Common myeloid progenitor, CD34-positive (primary cell): ENCODE measurements at regions not wholly inside any gene's neighbourhood (a gene's known extent, or its start where the extent isn't known, plus 50 kb on each side); places are given as distances from the start of the nearest gene placed in this dataset.
A peak's percentile ranks its signal among the peaks of the same experiment; 100 is the strongest.

Experiments
- CTCF ChIA-PET: fragments of 350-600 bp; sonication (Branson Sonifier 250); formaldehyde crosslinking; loops from one replicate; lab custom pipeline; 2021; ENCODE audit warnings: antibody characterized with exemption; lab: Charles Lee
- POLR2A ChIA-PET: fragments of 350-600 bp; sonication (Branson Sonifier 250); formaldehyde crosslinking; loops from one replicate; lab custom pipeline; 2021; ENCODE audit warnings: antibody characterized with exemption; lab: Charles Lee
- DNase-seq, 3 donors: peaks; one replicate each; pipeline versions ENCODE4 v3.0.0 to v3.0.0-alpha.2; 2013
- H3K27ac ChIP-seq, 2 experiments: 1 replicate in 1 of 2; 2 replicates in 1 of 2; pipeline ENCODE4 v1.7.0; 2013; ENCODE audit warnings: inconsistent platforms in 2 of 2, low read length in 2 of 2, mild to moderate bottlenecking in 2 of 2, low read depth in 1 of 2, moderate library complexity in 1 of 2; ENCODE audit not compliant: severe bottlenecking in 2 of 2, insufficient read depth in 1 of 2, poor library complexity in 1 of 2
- H3K27me3 ChIP-seq, 5 experiments: replicated peaks in 2 of 5; 1 replicate in 3 of 5; 2 replicates in 2 of 5; pipeline versions ENCODE4 v1.6.1 to v1.7.0; 2013; ENCODE audit warnings: low read length in 4 of 5, mild to moderate bottlenecking in 2 of 5, moderate library complexity in 2 of 5, inconsistent platforms in 1 of 5; ENCODE audit not compliant: insufficient read depth in 5 of 5, control insufficient read depth in 4 of 5
- H3K36me3 ChIP-seq, 4 experiments: 1 replicate in 2 of 4; 2 replicates in 2 of 4; pipeline versions ENCODE4 v1.6.1 to v1.7.0; 2013; ENCODE audit warnings: low read length in 3 of 4, control low read depth in 1 of 4, mild to moderate bottlenecking in 1 of 4; ENCODE audit not compliant: control insufficient read depth in 4 of 4, insufficient read depth in 4 of 4
- H3K4me1 ChIP-seq, 4 experiments: 1 replicate in 3 of 4; 2 replicates in 1 of 4; pipeline versions ENCODE4 v1.6.1 to v1.7.1; 2013; ENCODE audit warnings: low read length in 3 of 4, mild to moderate bottlenecking in 3 of 4, control low read depth in 1 of 4, inconsistent platforms in 1 of 4, moderate library complexity in 1 of 4; ENCODE audit not compliant: control insufficient read depth in 4 of 4, insufficient read depth in 4 of 4; ENCODE audit errors: control extremely low read depth in 1 of 4
- H3K4me3 ChIP-seq, 7 experiments: 1 replicate in 4 of 7; 2 replicates in 3 of 7; pipeline versions ENCODE4 v1.5.1 to v1.7.0; 2013; ENCODE audit warnings: mild to moderate bottlenecking in 7 of 7, low read length in 6 of 7, moderate library complexity in 6 of 7, inconsistent platforms in 2 of 7, low read depth in 2 of 7, control low read depth in 1 of 7; ENCODE audit not compliant: insufficient read depth in 4 of 7, control insufficient read depth in 1 of 7; ENCODE audit errors: extremely low read depth in 1 of 7
- H3K9me3 ChIP-seq, 5 experiments: 1 replicate in 4 of 5; 2 replicates in 1 of 5; pipeline versions ENCODE4 v1.6.1 to v1.7.1; 2013; ENCODE audit warnings: low read length in 4 of 5, mild to moderate bottlenecking in 2 of 5, inconsistent platforms in 1 of 5, low read depth in 1 of 5, moderate library complexity in 1 of 5; ENCODE audit not compliant: control insufficient read depth in 4 of 5, insufficient read depth in 2 of 5; ENCODE audit errors: control extremely low read depth in 1 of 5
- WGBS: methylation state at CpG from one replicate; pipeline ENCODE4 v1.1.5; 2013; ENCODE audit not compliant: insufficient coverage; 5-methylcytosine and 5-hydroxymethylcytosine counted together

DNA sequence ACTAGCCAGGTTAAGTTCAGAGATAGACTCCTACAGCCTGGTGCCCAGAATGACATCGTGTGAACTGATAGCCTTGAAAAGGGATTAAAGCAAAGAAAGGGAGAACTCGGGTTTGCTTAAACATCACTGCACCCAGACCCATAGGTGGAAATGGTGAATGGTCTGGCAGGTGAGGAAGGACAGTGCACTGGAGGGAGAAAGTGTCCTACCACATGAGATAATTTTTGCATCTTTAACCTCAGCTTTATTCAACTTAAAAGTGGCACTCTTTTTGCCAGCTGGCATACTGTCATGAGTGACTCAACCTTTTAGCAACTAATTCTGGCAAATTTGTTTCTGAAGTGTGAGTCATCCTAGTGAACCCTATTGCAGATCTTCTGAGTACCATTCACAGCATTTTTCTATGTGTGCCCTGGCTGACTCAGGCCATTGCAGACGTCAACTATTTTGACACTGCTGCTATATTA, 53.0 kb upstream of the DAPP1 start:
- DNase-seq = peak in 2 of 3 donors; percentile 3 to 7
- no peak overlapping the region for H3K4me3 ChIP-seq
- H3K27me3 ChIP-seq = peaks cover 0 to 1% (median 0%) of the 10 kb centered on the region in 5 experiments
- no peaks in the 10 kb centered on the region for H3K36me3 ChIP-seq
- no peaks in the 10 kb centered on the region for H3K4me1 ChIP-seq
- peaks cover 0 to 3% (median 0%) of the 10 kb centered on the region in 5 experiments for H3K9me3 ChIP-seq
- 100% methylated on average over 3 of the region's 3 CpGs for WGBS
- ChIA-PET CTCF (interaction anchor here (1.0 kb wide), 1 partner anchor 9 kb away, joined by 3 read pairs; no protein-coding TSS in a partner anchor), POLR2A (interaction anchor here (0.6 kb wide), 1 partner anchor 286 kb away, joined by 4 read pairs; no protein-coding TSS in a partner anchor)
- no peak overlapping the region for H3K27ac ChIP-seq

DNA sequence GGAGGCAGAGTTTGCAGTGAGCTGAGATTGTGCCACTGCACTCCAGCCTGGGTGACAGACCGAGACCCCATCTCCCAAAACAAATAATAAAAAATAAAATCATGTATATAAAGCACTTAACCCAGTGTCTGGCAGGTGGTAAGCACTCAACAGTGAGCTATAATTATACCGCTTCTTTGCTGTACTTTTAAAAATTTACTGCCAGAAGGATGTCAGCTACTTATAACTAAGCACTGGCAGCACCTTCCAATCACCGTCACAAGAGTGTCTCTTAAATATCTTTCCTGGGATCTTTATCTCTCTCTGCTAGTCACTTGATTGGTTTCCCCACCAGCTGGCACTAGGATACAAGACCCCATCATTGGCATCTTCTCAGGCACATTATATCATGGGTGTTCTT, 53.9 kb upstream of the DAPP1 start:
- 100% methylated on average over 1 of the region's 3 CpGs for WGBS
- H3K27me3 ChIP-seq = peaks cover 0 to 1% (median 0%) of the 10 kb centered on the region in 5 experiments
- CTCF ChIA-PET = interaction anchor here (1.0 kb wide), 1 partner anchor 10 kb away, joined by 3 read pairs; no protein-coding TSS in a partner anchor
- DNase-seq = no peak
- H3K27ac ChIP-seq = no peak overlapping the region
- peaks cover 0 to 3% (median 0%) of the 10 kb centered on the region in 5 experiments for H3K9me3 ChIP-seq
- no peaks in the 10 kb centered on the region for H3K4me1 ChIP-seq
- POLR2A ChIA-PET = no interaction called here
- no peaks in the 10 kb centered on the region for H3K36me3 ChIP-seq
- no peak overlapping the region for H3K4me3 ChIP-seq

DNA sequence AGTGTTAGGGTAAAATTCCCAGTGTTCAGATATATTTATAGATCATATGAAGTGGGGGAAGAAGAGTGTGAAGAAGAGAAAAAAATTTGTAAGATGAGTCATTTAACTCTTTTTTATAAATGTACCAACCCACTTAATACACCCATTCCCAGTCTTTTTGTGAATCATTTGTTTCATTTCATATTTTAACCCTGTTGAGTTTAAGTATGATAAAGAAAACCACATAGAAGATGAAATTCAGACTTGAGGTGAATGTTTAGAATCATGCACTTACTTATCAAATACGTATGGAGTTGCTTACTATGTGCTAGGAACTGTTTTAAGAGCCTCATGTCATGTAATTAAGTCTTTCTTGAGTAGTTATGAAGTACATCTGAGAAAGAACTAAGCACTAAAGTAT, 56.6 kb upstream of the DAPP1 start:
- H3K36me3 ChIP-seq = no peaks in the 10 kb centered on the region
- POLR2A ChIA-PET = no interaction called here
- no peak overlapping the region for H3K4me3 ChIP-seq
- peaks cover 0 to 1% (median 0%) of the 10 kb centered on the region in 5 experiments for H3K9me3 ChIP-seq
- WGBS = 100% methylated on average over 1 of the region's 1 CpG
- peaks cover 0 to 1% (median 0%) of the 10 kb centered on the region in 5 experiments for H3K27me3 ChIP-seq
- no peaks in the 10 kb centered on the region for H3K4me1 ChIP-seq
- CTCF ChIA-PET = no interaction called here
- no peak overlapping the region for H3K27ac ChIP-seq
- DNase-seq = no peak

DNA sequence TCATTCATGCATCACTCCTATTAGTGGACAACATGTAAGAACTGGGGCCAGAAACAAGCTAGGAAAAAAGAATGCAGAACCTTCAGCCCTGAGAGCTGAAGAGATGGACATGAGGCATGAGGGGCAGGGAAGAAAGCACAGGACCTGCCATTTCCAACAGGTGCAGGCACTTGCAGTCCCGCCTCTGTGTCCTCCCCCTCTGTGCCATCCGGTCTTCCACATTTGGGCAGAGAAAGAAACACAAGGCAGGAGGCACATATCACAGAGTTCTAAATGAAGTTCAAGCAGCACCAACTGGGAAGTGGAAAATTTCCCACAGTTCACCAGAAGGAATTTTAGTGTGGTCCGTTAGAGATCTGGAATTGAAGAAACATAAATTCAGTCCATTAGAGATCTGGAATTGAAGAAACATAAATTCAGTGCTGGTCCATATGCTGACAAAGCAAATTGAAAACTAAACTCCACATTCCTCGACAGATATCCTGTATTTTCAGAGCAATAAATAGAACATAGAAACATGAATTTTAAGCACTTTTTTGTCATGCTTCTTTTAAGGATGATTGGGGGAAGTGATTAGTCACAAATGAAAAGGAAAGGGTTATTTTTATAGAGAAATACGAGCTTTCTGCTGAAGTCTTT, 57.2 kb upstream of the DAPP1 start:
- no peaks in the 10 kb centered on the region for H3K9me3 ChIP-seq
- POLR2A ChIA-PET = no interaction called here

DNA sequence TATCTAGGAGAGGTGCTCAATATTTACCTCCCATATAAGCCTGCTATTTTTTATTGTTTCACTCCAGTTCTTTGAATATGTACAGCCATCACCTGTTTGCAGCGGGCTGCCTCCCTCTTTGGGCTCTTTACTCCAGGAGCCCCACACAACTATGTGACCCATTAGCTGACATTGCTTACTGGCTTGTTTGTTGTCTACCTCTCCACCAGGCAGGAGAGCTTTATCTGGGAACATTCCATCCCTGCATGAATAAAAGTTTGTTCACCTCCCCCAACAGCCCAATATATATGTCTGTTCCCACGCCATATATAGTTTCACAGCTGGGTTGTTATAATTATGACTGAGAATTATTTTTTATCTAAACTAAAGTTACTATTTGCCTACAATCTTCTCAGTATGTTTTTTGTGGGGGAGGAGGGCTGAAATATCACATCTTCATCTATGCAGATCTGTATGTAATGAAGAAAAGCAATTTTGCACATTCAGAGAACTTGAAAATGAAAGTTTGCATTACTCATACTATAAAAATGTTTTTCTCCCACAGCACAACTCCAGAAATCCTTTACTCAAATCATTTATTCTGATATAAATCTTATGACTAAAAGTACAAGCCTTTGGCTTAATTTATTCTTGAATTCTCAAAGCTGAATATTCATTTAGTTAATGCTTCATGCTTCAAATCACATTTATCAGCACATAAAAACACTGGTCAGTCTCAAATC, 61.2 kb upstream of the DAPP1 start:
- ChIA-PET POLR2A (no interaction called here), CTCF (no interaction called here)
- no peaks in the 10 kb centered on the region for H3K4me1 ChIP-seq
- no peaks in the 10 kb centered on the region for H3K9me3 ChIP-seq
- no peak overlapping the region for H3K4me3 ChIP-seq
- WGBS = 100% methylated on average over 1 of the region's 2 CpGs
- DNase-seq = no peak
- H3K27me3 ChIP-seq = no peaks in the 10 kb centered on the region
- no peaks in the 10 kb centered on the region for H3K36me3 ChIP-seq
- no peak overlapping the region for H3K27ac ChIP-seq

More for the DNA sequence above, 57.2 kb upstream of the DAPP1 start:
- H3K36me3 ChIP-seq = no peaks in the 10 kb centered on the region
- no peaks in the 10 kb centered on the region for H3K4me1 ChIP-seq
- H3K4me3 ChIP-seq = no peak overlapping the region
- H3K27ac ChIP-seq = no peak overlapping the region
- CTCF ChIA-PET = interaction anchor here (1.1 kb wide), 1 partner anchor 35 kb away, joined by 3 read pairs; no protein-coding TSS in a partner anchor
- DNase-seq = no peak
- 76% methylated on average over 4 of the region's 5 CpGs for WGBS
- H3K27me3 ChIP-seq = peaks cover 0 to 1% (median 0%) of the 10 kb centered on the region in 5 experiments

DNA sequence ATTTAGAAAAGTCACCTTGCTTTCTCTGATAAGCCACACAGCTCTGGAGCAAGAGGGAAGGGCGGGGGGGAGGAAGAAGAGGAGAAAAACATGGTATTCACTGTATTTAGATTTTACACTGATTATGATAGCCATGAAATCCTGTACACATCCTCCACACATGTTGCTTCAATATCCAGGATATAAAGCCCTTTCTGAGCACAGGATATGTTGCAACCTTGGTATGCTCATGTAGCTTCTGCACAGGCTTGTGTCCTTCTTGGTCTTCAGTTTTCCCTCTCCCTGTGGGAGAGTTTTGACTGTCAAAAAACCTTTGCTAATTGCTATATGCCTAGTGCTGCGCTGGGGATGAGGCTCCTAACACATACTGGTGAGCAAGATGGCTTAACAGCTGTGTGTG, 61.9 kb upstream of the DAPP1 start:
- no peak overlapping the region for H3K4me3 ChIP-seq
- DNase-seq = no peak
- H3K9me3 ChIP-seq = no peaks in the 10 kb centered on the region
- no peaks in the 10 kb centered on the region for H3K4me1 ChIP-seq
- WGBS = 100% methylated on average over 1 of the region's 2 CpGs
- no peaks in the 10 kb centered on the region for H3K36me3 ChIP-seq
- no peaks in the 10 kb centered on the region for H3K27me3 ChIP-seq
- POLR2A ChIA-PET = no interaction called here
- CTCF ChIA-PET = no interaction called here
- no peak overlapping the region for H3K27ac ChIP-seq

DNA sequence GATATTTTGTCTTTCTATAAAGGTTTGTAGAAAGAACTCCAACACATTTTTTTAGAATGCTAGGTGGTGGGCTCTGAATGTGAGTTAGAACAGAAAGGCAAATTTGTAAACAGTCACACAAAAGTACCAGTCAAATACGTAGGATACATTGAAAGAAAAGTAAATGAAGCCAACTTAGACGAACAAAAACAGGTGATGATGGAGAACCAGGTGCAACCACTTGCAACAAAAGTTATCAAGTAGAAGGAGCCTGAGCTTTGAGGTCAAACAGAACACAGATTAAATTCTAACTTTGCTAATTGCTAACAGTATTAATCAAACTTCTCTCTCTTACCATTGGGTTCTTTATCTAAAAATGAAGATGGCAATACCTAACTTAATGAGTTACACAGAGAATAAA, 62.7 kb upstream of the DAPP1 start:
- H3K27ac ChIP-seq = no peak overlapping the region
- no peaks in the 10 kb centered on the region for H3K36me3 ChIP-seq
- 100% methylated on average over 2 of the region's 2 CpGs for WGBS
- CTCF ChIA-PET = no interaction called here
- no peaks in the 10 kb centered on the region for H3K27me3 ChIP-seq
- no peak for DNase-seq
- POLR2A ChIA-PET = no interaction called here
- H3K9me3 ChIP-seq = no peaks in the 10 kb centered on the region
- no peak overlapping the region for H3K4me3 ChIP-seq
- H3K4me1 ChIP-seq = no peaks in the 10 kb centered on the region
